ENCODE measurements at regions not wholly inside any gene's neighbourhood (a gene's known extent, or its start where the extent isn't known, plus 50 kb on each side); places are given as distances from the start of the nearest gene placed in this dataset.

DNA sequence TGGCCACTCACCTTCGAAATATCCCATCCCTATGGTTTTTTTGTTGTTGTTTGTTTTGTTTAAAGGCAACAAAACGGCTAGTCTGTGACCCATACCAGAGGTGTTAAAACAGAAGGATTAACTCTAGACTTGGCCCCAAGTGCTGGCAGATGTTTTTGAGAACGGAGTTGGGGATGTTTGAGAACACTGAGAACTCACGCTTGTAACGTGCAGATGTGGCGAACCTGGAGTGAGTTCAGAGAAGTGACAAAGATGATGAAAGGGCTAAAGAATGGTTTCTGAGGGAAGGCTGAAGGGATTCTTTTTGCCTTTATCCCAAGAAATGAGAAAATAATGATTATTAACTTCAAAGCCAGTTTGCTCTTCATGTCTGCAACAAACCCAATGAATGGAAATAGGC lies 286.5 kb downstream of the ZNF608 start:
- DNase-seq, result no peak

- no peak for DNase-seq
Observed at GRCh38 chr5:124457901-124458300, 288.5 kb downstream of the ZNF608 start.

- no peak for DNase-seq
Observed at GRCh38 chr5:124457101-124457500, 289.3 kb downstream of the ZNF608 start.

GRCh38 chr5:124456249-124456648 lies 290.2 kb downstream of the ZNF608 start:
- DNase-seq, result no peak

- DNase-seq, result no peak
Observed at GRCh38 chr5:124454081-124454480, 292.4 kb downstream of the ZNF608 start.

DNA sequence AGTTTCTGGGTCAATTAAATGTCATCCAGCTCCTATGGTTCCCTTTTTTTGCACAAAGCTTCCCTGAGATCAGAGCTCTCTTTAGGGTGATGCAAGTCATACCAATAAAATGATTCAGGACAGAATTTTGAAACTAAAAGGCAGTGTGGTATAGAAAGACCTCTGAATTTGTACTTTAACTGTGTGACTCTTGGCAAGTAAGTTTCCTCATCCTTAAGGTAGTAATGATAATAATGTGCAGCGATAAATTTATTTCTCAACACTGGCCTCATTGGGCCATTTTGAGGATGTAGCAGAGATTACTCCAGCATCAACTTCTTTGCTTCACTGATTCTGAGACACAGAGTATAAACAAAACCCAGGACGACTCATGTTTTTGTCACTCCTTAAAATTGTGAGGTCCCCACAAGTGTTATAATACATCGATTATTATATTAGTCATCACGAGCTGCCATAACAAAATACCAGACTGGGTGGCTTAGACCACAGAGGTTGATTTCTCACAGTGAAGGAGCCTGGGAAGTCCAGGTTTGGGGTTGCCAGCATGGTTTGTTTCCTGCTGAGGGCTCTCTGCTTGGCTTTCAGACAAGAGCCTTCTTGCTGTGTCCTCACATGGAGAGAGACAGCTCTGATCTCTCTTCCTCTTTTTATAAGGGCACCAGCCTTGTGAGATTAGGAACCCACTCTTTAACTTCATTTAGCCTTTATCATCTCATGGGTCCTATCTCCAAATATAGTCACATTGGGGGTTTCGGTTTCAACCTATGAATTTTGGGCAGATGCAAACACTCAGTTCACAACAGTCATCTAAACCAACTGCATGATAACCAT lies 293.0 kb downstream of the ZNF608 start:
- no peak for DNase-seq

DNA sequence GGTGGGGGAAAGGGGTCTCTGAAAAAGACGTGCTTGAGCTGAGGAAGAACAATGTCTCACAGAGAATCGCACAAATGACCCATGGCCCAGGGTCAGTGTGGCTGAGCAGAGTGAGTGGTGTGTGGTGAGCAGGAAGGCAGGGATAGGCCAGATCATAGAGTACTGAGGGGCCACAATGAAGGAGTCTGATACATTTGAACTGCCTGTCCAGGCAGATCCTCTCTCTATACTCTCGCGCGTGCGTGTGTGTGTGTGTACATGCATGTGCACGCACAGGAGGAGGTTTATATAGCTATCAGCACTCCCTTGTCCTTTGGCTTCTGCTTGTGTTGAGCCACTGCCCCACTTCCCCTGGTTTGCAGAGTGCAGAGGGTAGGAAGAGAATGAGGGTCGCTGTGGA lies 294.0 kb downstream of the ZNF608 start:
- no peak for DNase-seq

DNA sequence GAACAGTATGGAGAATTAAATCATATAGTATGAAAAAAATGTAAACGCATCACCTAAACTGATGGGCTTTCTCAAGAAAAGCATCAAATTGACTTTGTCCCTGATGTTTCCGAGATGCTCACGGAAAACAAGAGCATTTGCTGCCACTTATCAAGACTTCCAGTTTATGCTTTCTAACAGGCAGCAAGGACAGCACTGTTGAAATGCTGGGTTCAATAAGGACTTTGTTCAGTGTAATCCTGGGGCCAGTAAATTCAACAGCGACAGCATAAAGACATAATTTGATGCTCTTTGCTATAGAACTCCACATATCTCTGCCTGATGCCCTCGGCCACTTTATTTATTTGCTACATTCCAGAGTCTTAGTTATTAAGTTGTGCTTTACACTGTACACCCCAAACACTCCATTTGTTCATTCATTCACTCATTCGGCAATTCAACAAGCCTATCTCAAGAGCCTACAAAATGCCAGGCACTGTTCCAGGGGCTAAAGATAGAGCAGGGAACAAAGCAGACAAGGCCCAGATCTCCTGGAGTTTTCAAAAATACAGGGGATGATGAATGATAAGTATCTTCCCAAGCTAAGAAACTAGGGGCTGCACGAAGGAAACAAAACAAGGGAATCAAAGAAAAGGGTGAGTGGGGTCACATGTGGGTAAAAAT lies 294.6 kb downstream of the ZNF608 start:
- DNase-seq, result no peak

GRCh38 chr5:124446120-124446519 lies 300.3 kb downstream of the ZNF608 start:
- DNase-seq, result no peak

DNA sequence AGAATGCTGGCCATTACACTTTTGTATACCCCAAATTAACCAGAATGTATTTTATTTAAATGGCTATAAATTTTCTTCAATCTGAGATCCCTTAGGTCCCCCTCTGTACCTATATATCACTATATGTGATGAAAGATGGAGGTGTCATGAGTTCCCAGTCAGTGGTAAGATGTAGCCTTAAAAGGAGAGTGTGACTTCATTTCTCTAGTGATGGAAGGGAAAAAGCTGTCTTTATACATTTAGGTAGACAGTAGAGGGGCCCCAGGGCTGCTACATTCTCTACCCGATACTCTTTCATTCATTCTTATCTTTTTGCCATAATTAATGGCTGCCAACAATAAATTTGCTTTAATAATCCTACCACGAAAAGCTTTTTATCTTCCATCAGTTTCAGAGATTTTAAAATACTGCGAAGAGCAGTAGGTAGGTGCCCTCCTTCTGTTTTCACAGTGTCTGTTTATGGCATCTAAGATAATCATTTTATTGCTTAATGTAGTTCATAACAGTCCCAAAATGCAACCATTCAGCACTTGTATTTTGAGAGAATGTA lies 301.3 kb downstream of the ZNF608 start:
- DNase-seq, result no peak

GRCh38 chr5:124444147-124444775 lies 302.2 kb downstream of the ZNF608 start:
- peak in 1 of 5 donors; percentile 33 for DNase-seq

GRCh38 chr5:124440471-124440870 lies 306.0 kb downstream of the ZNF608 start:
- DNase-seq, result no peak

DNA sequence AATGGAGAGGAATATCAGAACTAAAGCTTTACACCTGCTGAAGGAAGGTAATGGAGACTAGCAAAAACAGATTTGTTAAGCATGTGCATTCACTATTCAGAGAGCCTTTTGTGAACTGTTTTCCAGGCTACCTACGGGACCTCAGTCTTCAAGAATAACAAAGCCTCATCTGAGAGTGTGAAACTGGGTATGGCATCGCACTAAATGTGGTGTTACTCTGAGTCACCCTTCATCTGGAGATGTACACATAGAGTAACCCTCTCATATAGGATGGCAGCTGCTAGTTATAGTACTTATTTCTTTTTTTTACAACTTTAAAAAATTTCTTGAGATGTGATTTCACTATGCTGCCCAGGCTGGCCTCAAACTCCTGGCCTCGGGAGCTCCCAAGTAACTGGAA lies 306.8 kb downstream of the ZNF608 start:
- DNase-seq, result no peak

GRCh38 chr5:124438903-124439281 lies 307.5 kb downstream of the ZNF608 start:
- DNase-seq, result no peak

DNA sequence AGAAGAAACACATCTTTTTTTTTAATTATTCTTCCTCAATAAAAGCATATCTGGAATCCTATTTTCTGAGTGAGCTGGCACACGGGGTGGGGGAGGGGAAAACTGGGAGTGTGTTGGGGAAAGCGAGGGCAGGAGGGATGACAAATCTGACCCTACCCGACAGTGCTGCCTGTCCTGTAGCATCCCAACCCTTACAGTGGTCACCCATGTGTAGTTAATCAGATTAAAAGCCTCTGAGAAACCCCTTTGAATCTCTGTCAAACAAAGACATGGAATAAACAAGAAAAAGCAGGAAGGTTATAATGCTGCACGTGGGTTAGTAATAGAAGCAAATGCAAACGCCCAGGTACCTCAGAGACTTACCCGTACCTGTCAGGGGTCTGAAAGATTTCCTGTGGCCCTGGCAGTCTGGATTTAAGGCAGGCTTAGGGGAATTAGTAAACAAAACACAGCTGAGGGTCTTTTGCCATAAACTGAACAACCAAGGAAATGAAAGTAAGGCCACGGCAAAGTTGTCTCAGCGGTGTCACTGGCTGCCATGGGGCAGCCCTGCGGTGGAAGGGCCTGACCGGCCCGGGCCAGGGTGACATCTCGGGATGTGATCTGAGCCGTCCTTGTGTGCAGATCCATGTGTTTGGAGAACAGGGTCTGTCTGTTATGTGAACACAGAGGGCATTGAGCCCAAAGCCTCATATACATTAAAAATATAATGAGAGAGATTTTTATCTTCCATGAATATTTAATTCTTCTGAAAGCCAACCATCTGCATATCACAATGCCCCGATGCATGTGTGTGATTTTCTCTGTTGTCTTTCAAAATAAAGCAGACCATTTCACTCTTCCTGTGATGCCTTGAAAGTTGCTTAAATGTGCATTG lies 308.2 kb downstream of the ZNF608 start:
- DNase-seq, result no peak

DNA sequence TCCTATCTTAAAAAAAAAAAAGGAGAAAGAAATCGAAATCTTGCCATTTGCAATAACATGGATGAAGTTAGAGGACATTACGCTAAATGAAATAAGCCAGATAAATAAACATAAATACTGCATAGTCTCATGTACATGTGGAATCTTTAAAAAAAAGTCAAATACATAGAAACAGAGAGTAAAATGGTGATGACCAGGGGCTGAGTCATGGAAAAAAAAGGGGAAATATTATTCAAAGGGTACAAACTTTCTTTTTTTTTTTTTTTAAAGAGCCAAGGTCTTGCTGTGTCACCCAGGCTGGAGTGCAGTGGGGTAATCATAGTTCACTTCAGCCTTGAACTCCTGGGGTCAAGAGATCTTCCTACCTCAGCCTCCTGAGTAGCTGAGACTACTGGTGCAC lies 310.1 kb downstream of the ZNF608 start:
- DNase-seq, result no peak

GRCh38 chr5:124433170-124433569 lies 313.3 kb downstream of the ZNF608 start:
- no peak for DNase-seq

DNA sequence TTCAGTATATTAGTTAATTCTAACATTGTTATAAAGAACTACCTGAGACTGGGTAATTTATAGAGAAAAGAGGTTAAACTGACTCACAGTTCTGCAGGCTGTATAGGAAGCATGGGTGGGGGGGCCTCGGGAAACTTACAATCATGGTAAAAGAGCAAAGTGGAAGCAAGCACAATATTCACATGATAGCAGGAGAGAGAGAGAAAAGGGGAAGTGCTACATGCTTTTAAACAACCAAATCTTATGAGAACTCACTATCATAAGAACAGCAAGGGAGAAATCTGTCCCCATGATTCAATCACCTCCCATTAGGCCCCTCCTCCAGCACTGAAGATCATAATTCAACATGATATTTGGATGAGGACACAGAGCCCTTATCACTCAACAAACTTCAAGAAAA lies 324.9 kb downstream of the ZNF608 start:
- no peak for DNase-seq

DNA sequence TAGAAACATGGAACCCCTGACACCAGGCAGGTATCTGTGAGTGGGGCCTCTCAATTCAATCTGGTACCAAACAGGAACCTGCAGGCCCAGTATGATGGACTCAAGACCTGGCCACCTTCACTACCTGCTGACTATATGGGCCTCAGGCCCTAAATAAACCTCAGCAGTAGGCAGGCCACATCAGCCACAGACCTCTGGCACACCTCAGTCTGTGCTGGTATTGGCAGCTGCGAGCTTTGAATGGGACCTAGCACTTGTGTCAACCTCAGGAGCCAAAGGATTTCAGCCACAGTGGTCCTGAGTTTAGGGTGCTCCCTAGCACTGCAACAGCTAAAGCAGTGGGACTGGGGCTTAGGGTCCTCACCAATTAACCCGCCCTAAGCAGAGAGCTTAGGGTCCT lies 325.5 kb downstream of the ZNF608 start:
- DNase-seq, result no peak

DNA sequence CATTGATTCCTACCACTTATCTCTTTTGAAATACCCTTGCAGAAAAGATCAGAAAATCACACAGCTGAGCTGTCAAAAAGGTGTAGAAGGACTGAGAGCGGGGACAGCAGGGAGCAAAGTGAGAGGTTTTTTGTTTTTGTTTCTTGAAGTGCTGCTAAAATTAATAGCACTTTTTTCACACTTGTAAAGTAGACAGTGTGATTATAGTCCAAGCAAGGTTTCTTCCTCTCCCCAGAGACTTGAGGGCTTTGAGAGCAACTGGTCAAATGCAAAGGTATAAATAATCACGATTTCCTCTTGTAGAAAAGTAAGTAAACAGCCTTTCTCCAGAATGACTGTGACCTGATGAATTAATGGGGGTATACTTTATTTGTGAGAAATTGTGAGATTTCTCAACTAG lies 326.9 kb downstream of the ZNF608 start:
- no peak for DNase-seq

DNA sequence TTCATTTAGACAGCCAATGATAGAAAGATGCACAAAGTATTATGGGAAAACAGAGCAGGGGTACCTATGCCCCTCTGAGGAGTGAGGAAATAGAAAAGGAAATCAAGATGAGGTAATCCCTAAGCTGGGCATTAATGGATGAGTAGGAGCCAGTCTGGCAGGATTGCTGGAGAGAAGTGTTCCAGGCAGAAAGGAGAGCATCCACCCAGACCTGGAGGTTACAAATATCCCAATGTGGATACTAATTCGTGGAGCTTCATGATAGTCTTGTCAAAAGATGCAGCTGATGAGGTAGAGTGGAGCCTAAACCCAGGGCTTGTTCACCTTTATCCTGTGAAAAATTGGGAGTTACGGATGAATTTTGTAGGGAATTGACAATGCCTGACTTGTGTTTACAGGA lies 328.0 kb downstream of the ZNF608 start:
- no peak for DNase-seq

- no peak for DNase-seq
Observed at GRCh38 chr5:124417196-124417595, 329.2 kb downstream of the ZNF608 start.

DNA sequence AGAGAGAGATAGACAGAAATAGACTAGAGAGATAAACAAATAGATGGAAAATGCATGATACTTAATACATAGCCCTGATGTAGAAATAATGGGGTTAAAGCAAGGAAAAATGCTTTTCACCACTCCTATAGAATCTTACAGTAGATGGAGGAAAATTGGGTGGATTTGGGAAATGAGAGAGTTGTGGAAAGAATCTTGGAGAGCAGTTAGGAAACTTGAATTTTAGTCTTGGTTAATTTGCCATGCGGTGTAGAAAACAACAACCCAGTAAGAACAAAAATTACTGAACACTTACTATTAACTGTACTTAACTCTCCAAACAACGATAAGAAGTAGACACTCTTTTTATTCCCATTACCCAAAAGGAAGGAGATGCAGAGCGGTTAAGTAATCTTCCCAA lies 329.8 kb downstream of the ZNF608 start:
- DNase-seq, result no peak
